Thymus (tissue), 11 donors: ENCODE measurements at regions not wholly inside any gene's neighbourhood (a gene's known extent, or its start where the extent isn't known, plus 50 kb on each side); places are given as distances from the start of the nearest gene placed in this dataset.
"Not testable (repeated sequence)": the region's sequence is repeated elsewhere in the genome, so short reads cannot be mapped to it uniquely, and the experiment has no call there.

Experiments used
- DNase-seq, 9 donors: peaks; one replicate each; pipeline ENCODE4 v3.0.0-alpha.2; 2013; ENCODE audit warnings: low spot score in 9 of 9, low read depth in 6 of 9, missing footprints in 1 of 9
- H3K27ac ChIP-seq, 2 donors: one replicate each; pipeline ENCODE4 v1.5.1; 2013; ENCODE audit warnings: control low read depth in 1 of 2, low read depth in 1 of 2, low read length in 1 of 2, mild to moderate bottlenecking in 1 of 2, moderate library complexity in 1 of 2
- H3K27me3 ChIP-seq, 2 donors: one replicate each; pipeline ENCODE4 v1.5.1; 2013; ENCODE audit warnings: low read length in 1 of 2; ENCODE audit not compliant: control insufficient read depth in 2 of 2, insufficient read depth in 1 of 2
- H3K36me3 ChIP-seq, 2 donors: one replicate each; pipeline ENCODE4 v1.5.1; 2013; ENCODE audit warnings: low read length in 1 of 2, mild to moderate bottlenecking in 1 of 2, moderate library complexity in 1 of 2; ENCODE audit not compliant: control insufficient read depth in 2 of 2, insufficient read depth in 2 of 2
- H3K4me1 ChIP-seq, 2 donors: one replicate each; pipeline ENCODE4 v1.5.1; 2013; ENCODE audit warnings: low read length in 2 of 2; ENCODE audit not compliant: control insufficient read depth in 2 of 2, insufficient read depth in 2 of 2
- H3K4me3 ChIP-seq, 2 donors: one replicate each; pipeline ENCODE4 v1.5.1; 2013; ENCODE audit warnings: low read length in 2 of 2, control low read depth in 1 of 2, mild to moderate bottlenecking in 1 of 2
- H3K9me3 ChIP-seq, 2 donors: one replicate each; pipeline ENCODE4 v1.5.1; 2013; ENCODE audit warnings: low read length in 1 of 2, mild to moderate bottlenecking in 1 of 2; ENCODE audit not compliant: control insufficient read depth in 2 of 2, insufficient read depth in 1 of 2
- WGBS: extraction: QIAGEN DNeasy Blood & Tissue Kit; methylation state at CpG from one replicate; pipeline ENCODE4 v1.1.7; 2013; 5-methylcytosine and 5-hydroxymethylcytosine counted together
- donor health status: healthy.

DNA sequence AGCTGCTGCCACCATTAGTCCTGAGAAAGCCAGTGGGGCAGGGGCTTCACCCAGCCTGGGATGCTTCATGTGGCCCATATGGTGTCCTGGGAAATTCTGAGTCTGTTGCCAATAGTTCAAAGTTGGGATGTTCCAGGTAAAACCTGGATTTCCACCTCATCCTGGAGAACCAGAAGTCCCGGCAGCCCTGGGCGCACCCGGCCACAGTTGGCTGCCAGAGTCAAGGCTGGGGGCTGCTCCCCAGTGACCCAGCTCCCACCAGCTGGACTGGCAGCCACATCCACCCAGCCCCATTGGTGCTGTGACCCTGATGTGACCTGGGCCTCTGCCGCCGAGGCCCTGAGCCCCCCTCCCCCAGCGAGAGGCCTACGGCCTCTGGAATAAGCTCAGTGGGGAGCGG is 336.1 kb downstream of the ADGRD1 start:
- not testable (repeated sequence) for H3K9me3 ChIP-seq
- 92% methylated on average over 7 of the region's 8 CpGs for WGBS

DNA sequence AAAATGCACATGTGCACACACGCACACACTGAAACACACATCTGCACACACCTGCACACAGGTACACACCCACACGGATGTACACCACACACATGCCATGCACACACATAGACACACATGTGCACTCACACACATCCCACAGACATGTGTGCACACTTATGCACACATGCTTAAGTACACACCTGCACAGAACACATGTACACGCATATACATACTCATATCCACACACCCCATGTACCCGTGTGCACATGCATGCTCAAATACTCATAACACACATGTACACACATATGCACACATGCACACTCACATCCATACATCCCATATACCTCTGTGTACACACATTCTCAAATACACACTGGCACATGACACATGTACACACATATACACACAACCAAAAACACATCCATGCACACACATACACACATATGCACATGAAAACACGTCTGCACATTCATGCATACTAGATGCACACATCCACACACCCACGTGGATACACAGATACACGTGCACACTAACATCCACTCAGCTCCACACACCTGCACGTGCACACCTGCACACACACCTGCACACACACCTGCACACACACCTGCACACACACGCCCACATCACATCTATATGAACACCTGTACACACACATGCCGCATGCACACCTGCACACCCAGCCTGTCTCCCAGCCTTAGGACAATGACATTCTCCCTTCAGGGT is 336.7 kb downstream of the ADGRD1 start:
- no peak for DNase-seq
- H3K27ac ChIP-seq: no peak overlapping the region

More for the DNA sequence above, 336.1 kb downstream of the ADGRD1 start:
- H3K4me3 ChIP-seq, H3K27ac ChIP-seq, DNase-seq, H3K27me3 ChIP-seq, H3K36me3 ChIP-seq, H3K4me1 ChIP-seq: not testable (repeated sequence)

DNA sequence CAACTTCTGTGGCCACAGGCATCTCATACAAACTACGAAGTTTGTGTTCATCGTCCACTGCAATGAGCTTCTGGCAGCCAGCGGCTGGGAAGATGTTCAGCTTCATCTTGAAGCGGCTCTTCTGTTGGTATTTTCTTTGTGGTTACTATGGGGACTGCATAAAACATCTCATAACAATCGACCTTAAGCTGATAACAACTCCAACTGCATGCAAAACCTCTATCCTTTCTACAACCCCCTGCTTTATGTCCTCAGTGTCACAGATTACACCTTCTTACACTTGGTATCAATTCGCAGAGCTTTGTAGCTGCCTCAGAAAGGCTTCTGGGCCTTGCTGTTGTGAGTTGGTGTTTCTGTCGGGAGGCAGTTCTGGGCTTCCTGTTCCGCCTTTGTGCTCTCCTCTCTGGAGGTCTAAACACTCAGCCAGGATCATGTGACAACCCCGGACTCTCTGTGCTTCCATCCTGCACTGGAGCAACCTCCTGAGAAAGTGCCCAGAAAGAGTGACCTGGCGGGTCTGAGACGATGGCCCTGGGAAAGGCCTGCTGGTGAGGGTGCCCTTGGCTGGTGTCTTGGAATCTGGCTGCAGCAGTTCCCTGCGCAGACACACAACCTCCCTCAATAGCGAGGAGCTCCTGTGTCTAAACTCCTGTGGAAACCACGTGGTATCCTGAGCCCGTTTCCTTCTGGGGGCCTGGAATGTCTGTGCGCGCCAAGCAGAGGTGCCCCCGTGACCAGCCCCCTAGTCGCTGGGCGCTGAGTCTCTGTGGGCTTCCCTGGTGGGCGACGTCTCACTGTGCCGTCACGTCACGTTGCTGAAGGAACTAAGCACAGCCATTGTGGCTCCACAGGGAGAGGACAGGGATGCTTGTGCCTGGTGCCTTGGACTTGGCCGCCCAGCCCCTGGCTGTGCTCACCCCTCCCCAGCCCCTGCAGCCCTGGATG is 339.6 kb downstream of the ADGRD1 start:
- H3K4me1 ChIP-seq, H3K27me3 ChIP-seq, H3K4me3 ChIP-seq, H3K9me3 ChIP-seq, H3K36me3 ChIP-seq, H3K27ac ChIP-seq, DNase-seq: not testable (repeated sequence)
- WGBS: 76% methylated on average over 26 of the region's 26 CpGs

More for the DNA sequence above, 336.7 kb downstream of the ADGRD1 start:
- WGBS: 77% methylated on average over 10 of the region's 10 CpGs
- H3K27me3 ChIP-seq: no peaks in the 10 kb centered on the region
- H3K4me1 ChIP-seq: no peaks in the 10 kb centered on the region
- no peaks in the 10 kb centered on the region for H3K36me3 ChIP-seq
- no peaks in the 10 kb centered on the region for H3K9me3 ChIP-seq
- H3K4me3 ChIP-seq: no peak overlapping the region

DNA sequence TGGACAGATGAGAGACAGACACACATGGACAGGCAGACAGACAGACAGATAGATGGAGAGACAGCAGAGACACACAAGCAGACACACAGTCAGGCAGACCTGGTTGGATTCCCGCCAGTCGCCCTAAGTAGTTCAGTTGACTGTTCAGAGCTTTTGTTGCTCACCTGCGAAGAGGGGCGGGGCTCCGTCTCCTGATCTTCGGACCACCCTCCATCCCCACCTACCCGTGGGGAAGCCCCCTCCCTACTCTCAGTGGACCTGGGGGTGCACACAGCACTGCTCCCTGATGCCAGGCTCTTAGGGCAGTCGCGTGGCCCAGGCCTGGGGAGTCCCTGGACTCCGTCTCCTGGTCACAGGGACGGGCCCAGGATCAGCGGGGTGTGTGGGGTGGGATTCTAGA is 341.0 kb downstream of the ADGRD1 start:
- H3K4me1 ChIP-seq, H3K36me3 ChIP-seq, H3K27me3 ChIP-seq, H3K27ac ChIP-seq, H3K4me3 ChIP-seq, DNase-seq, H3K9me3 ChIP-seq: not testable (repeated sequence)
- WGBS: 95% methylated on average over 12 of the region's 12 CpGs

DNA sequence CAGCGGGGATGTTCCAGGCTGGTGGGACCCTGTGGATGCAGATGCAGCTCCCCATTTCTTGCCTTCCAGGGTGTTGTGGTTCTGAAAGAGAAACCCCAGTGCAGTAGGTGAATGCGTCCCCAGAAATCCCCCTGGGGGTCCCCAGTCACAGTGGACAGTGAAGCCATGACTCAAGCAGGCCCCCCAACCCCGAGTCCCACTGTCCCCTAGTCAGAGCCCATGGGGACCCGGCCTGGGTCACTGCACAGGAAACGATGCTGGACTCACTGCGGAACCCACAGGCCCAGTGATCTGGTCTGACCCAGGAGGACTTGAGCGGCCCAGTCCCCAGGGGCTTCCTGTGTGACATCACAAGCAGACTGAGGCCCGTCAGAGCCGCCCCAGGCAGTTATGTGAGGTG is 341.4 kb downstream of the ADGRD1 start:
- not testable (repeated sequence) for H3K27ac ChIP-seq, H3K27me3 ChIP-seq, DNase-seq, H3K36me3 ChIP-seq, H3K4me3 ChIP-seq, H3K9me3 ChIP-seq, H3K4me1 ChIP-seq
- WGBS: 87% methylated on average over 6 of the region's 9 CpGs

DNA sequence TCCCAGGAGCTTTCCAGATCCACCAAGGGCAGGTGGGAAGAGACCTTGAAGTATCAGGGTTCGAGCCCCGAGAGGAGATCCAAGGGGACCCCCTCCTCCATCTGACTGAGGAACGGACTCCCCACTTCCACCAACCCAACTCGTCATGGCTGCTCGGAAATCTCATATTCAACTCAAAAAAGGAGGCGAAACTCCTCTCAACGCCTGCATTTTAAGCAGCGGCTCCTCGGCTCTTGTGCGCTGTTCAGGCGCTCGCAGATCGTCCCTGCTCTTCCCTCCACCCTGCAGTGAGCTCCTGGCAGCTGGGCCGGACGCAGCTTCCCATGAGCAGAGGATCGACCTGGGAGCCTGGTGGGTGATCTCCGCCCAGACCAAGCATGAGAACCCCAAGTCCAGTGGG is 341.9 kb downstream of the ADGRD1 start:
- not testable (repeated sequence) for H3K9me3 ChIP-seq, H3K36me3 ChIP-seq, H3K4me1 ChIP-seq, H3K27me3 ChIP-seq, H3K27ac ChIP-seq, DNase-seq, H3K4me3 ChIP-seq
- 96% methylated on average over 15 of the region's 17 CpGs for WGBS

DNA sequence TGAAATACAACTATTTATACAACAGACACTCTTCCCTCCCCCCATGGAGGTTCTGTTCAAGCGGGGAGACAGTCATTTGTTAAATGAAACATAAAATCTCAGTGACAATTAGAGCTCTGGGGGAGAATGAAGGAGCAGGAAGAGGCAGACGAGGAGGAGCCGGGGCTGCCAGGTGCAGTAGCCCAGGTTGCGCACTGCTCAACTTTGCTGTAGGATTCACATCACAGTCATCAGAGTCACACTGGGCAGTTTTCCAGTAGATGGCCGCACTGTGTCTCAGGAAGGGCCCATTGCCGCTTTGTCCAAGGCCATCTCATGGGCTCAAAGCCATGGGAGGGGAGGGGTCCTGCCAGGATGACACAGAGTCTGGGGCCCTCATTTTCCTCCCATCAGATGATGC is 342.4 kb downstream of the ADGRD1 start:
- not testable (repeated sequence) for H3K27ac ChIP-seq, DNase-seq, H3K9me3 ChIP-seq, H3K4me1 ChIP-seq, H3K27me3 ChIP-seq, H3K36me3 ChIP-seq, H3K4me3 ChIP-seq
- 95% methylated on average over 6 of the region's 6 CpGs for WGBS

DNA sequence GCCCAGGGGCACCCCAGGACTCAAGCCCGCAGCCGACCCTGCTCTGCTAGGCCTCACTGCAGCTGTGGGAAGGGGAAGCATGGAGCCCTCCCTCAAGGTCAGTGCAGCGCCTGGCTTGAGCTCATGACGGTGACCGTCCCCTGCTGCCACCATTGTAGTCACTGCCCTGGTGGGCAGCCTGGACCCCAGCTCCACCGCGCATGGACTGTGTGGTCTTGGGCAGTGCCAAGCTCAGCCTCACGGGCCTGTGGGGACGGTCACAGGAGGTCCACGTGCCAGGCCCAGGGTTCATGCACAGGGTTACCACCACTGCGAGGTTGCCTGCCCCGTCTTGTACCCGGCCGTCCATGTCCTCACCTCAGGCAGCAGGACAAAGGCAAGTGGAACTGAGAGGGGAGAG is 342.9 kb downstream of the ADGRD1 start:
- DNase-seq, H3K27ac ChIP-seq, H3K9me3 ChIP-seq, H3K27me3 ChIP-seq, H3K4me1 ChIP-seq, H3K36me3 ChIP-seq, H3K4me3 ChIP-seq: not testable (repeated sequence)
- WGBS: 97% methylated on average over 14 of the region's 14 CpGs

DNA sequence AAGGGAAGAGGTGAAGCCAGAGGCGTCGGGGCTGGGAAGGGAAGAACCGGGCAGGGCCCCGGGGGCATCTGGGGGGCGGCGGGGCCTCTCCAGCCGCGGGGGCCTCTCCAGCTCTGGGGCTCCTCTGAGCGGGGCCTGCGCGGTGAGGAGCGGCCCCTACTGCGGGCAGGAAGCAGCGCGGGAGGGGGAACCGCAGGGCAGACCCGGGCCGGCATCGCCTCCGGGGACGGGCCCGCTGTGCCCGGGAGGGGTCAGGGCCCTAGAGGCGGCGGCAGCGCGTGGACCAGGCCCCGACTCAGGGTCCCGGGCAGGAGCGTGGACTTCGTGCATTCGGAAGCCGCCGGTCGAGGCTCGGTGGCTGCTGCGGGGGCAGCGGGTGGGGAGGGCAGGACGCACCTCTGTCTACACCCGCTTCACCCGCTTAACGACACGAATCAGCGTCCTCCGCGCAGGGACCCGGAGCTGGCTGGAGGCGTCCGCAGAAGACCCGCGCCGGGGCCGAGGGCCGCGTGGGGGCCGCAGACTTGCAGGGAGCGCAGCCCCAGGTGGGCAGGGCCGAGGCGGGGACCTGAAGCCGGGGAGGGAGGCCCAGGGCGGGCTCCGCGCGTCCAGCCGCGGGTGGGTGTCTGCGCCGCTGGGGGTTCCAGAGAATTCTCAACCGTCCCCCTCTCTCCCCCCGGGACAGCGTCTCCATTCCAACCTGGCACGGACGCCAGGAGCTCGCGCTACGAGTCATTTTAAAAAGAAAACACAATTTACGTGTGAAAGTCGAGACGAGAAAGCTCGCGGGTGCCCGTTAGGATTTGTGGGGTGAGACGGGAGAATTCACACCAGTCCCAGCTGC is 345.0 kb downstream of the ADGRD1 start:
- not testable (repeated sequence) for H3K27ac ChIP-seq, H3K9me3 ChIP-seq, H3K36me3 ChIP-seq, DNase-seq, H3K4me1 ChIP-seq, H3K4me3 ChIP-seq, H3K27me3 ChIP-seq
- 47% methylated on average over 11 of the region's 83 CpGs for WGBS
